Mesodermal cell (in vitro differentiated cells): ENCODE measurements at regions not wholly inside any gene's neighbourhood (a gene's known extent, or its start where the extent isn't known, plus 50 kb on each side); places are given as distances from the start of the nearest gene placed in this dataset.

Experiments used
- H3K27ac ChIP-seq: 2 replicates; pipeline ENCODE4 v1.7.0; 2013; ENCODE audit warnings: mild to moderate bottlenecking, low read depth, low read length, moderate library complexity; ENCODE audit not compliant: severe bottlenecking
- H3K36me3 ChIP-seq: 2 replicates; pipeline ENCODE4 v1.7.1; 2013; ENCODE audit warnings: mild to moderate bottlenecking, low read length, moderate library complexity; ENCODE audit not compliant: control insufficient read depth, insufficient read depth
- H3K4me1 ChIP-seq: one replicate; pipeline ENCODE4 v1.7.1; 2013; ENCODE audit warnings: mild to moderate bottlenecking, low read length; ENCODE audit not compliant: insufficient read depth, control insufficient read depth, poor library complexity, severe bottlenecking
- H3K4me3 ChIP-seq: 2 replicates; pipeline ENCODE4 v1.7.0; 2013; ENCODE audit warnings: low read length, control low read depth, mild to moderate bottlenecking; ENCODE audit not compliant: insufficient read depth, poor library complexity, severe bottlenecking; ENCODE audit errors: extremely low read depth
- H3K9me3 ChIP-seq: 2 replicates; pipeline ENCODE4 v1.7.1; 2013; ENCODE audit warnings: mild to moderate bottlenecking, low read length, moderate library complexity; ENCODE audit not compliant: control insufficient read depth
- WGBS, 2 experiments: methylation state at CpG; one replicate each; pipeline ENCODE4 v1.1.5; 2013; ENCODE audit warnings: missing lambda C conversion rate in 2 of 2; ENCODE audit not compliant: insufficient coverage in 2 of 2; 5-methylcytosine and 5-hydroxymethylcytosine counted together

- no peaks in the 10 kb centered on the region for H3K9me3 ChIP-seq
- no peak overlapping the region for H3K27ac ChIP-seq
- no peak overlapping the region for H3K4me3 ChIP-seq
- H3K36me3 ChIP-seq: no peaks in the 10 kb centered on the region
- no peaks in the 10 kb centered on the region for H3K4me1 ChIP-seq
Measured at GRCh38 chr3:102094506-102094905, 245.2 kb downstream of the NFKBIZ start.

DNA sequence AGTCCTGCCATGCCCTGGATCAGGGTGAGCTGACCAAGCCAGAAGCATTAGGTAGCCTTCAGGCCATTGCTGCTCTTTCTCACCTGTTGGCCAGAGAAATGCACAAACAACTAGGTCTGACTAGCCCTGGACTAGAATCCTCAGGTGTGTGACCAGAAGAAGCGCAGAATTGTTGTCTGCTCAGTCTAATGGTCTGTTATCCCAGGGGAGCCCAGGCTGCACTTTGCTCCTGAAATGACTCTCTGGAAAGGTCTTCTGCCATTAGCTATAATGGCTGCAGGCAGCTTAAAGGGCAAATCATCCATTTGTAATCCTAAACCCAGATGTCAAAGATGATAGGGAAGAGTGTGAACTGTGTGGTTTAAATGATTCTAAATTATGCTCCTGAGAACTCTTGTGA lies 246.1 kb downstream of the NFKBIZ start:
- no peak overlapping the region for H3K27ac ChIP-seq
- no peaks in the 10 kb centered on the region for H3K4me1 ChIP-seq
- no peak overlapping the region for H3K4me3 ChIP-seq
- 92 to 100% methylated on average over 1 of the region's 1 CpG for WGBS, 2 experiments
- no peaks in the 10 kb centered on the region for H3K36me3 ChIP-seq
- no peaks in the 10 kb centered on the region for H3K9me3 ChIP-seq

- H3K4me3 ChIP-seq: no peak overlapping the region
Measured at GRCh38 chr3:102096066-102096465, 246.8 kb downstream of the NFKBIZ start.

GRCh38 chr3:102098130-102098885 lies 249.0 kb downstream of the NFKBIZ start:
- no peak overlapping the region for H3K27ac ChIP-seq
- no peak overlapping the region for H3K4me3 ChIP-seq
- no CpG with 5 or more reads among the region's 3 CpGs for WGBS, 2 experiments
- no peaks in the 10 kb centered on the region for H3K4me1 ChIP-seq
- no peaks in the 10 kb centered on the region for H3K9me3 ChIP-seq
- no peaks in the 10 kb centered on the region for H3K36me3 ChIP-seq

More at GRCh38 chr3:102096066-102096465, 246.8 kb downstream of the NFKBIZ start:
- Histone ChIP-seq H3K36me3 (no peaks in the 10 kb centered on the region), H3K9me3 (no peaks in the 10 kb centered on the region), H3K4me1 (no peaks in the 10 kb centered on the region), H3K27ac (no peak overlapping the region)
- WGBS, 2 experiments: 100% methylated on average over 1 of the region's 2 CpGs; no CpG with 5 or more reads in 1 of the 2 experiments

GRCh38 chr3:102099913-102100312 lies 250.6 kb downstream of the NFKBIZ start:
- no peak overlapping the region for H3K4me3 ChIP-seq
- H3K27ac ChIP-seq: no peak overlapping the region
- no peaks in the 10 kb centered on the region for H3K9me3 ChIP-seq
- no peaks in the 10 kb centered on the region for H3K36me3 ChIP-seq
- no peaks in the 10 kb centered on the region for H3K4me1 ChIP-seq
- WGBS, 2 experiments: no CpG with 5 or more reads among the region's 1 CpG

- Histone ChIP-seq H3K4me1 (no peaks in the 10 kb centered on the region), H3K4me3 (no peak overlapping the region), H3K9me3 (no peaks in the 10 kb centered on the region), H3K36me3 (no peaks in the 10 kb centered on the region), H3K27ac (no peak overlapping the region)
- 73 to 83% methylated on average over 1 to 2 of the region's 3 CpGs for WGBS, 2 experiments
Measured at GRCh38 chr3:102102394-102102793, 253.1 kb downstream of the NFKBIZ start.

GRCh38 chr3:102104033-102104432 lies 254.7 kb downstream of the NFKBIZ start:
- Histone ChIP-seq H3K27ac (no peak overlapping the region), H3K4me3 (no peak overlapping the region), H3K36me3 (no peaks in the 10 kb centered on the region), H3K4me1 (no peaks in the 10 kb centered on the region), H3K9me3 (no peaks in the 10 kb centered on the region)
- WGBS, 2 experiments: 88% methylated on average over 1 of the region's 2 CpGs; no CpG with 5 or more reads in 1 of the 2 experiments

DNA sequence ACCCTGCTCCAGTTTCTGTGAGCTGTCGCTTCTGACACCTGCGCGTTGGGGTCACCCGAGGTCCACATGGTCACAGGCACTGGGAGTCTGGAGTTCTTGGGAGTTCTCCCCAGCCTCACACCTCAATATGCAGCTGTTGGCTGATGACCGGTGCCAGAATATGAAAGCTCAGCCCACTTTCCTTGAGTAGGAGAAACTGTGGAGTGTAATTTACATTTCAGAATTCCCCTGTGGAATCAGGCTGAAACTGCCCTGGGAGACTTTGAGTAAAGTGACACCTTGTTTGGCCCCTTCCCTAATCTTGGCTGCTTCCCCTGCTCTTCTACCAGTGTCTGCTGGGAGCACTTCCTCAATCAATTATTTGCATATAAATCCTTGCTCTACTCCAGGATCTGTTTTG lies 255.9 kb downstream of the NFKBIZ start:
- Histone ChIP-seq H3K9me3 (no peaks in the 10 kb centered on the region), H3K4me1 (no peaks in the 10 kb centered on the region), H3K27ac (no peak overlapping the region), H3K4me3 (no peak overlapping the region), H3K36me3 (no peaks in the 10 kb centered on the region)
- WGBS, 2 experiments: 97% methylated on average over 4 of the region's 5 CpGs; no CpG with 5 or more reads in 1 of the 2 experiments

DNA sequence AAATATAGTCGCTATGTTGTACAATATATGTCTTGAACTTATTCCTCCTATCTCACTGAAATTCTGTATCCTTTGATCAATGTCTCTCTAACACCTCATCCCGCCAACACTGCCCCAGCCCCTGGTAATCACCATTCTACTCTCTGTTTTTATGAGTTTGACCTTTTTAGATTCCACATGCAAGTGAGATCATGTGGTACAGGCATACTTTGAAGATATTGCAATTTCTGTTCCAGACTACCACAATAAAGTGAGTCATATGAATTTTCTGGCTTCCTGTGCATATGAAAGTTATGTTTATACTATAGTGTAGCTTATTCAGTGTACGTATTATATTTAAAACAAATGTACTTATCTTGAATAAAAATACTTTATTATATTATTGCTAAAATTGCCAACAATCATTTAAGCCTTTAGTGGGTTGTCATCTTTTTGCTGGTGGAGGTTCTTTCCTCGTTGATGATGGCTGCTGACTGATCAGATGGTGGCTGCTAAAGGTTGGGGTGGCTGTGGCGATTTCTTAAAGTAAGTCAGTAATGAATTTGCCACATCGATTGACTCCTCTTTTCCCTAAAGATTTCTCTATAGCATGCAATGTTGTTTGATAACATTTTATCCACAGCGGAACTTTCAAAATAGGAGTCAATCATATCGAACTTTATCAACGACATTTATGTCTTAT lies 257.2 kb downstream of the NFKBIZ start:
- H3K27ac ChIP-seq: no peak overlapping the region
- 90 to 93% methylated on average over 3 to 5 of the region's 9 CpGs for WGBS, 2 experiments

DNA sequence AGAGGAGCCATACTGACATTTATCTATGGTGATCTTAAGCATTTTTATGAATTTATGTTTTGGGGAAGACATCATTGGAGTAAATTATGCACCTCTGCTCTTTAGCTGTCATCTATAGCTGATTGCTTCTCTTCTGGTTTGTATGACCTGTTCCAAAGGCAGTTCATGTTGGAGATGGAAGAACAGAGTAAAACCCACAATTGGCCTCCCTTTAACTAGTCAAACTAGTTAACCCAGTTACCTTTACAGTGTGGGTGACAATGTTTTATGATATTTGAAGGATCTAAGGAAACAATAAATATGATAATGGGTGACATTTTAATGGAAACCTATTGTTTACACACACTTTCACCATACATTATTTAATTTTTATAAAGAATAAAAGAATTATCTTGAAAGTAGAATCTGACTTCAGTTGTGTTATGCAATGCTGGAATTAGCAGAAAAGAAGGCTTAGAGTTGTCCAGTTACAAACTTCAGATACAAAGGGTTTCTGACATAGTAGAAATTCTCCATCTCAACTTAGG lies 263.5 kb downstream of the NFKBIZ start:
- Histone ChIP-seq H3K4me1 (no peaks in the 10 kb centered on the region), H3K36me3 (no peaks in the 10 kb centered on the region), H3K9me3 (no peaks in the 10 kb centered on the region), H3K4me3 (no peak overlapping the region), H3K27ac (no peak overlapping the region)

More for the DNA sequence above, 257.2 kb downstream of the NFKBIZ start:
- Histone ChIP-seq H3K9me3 (no peaks in the 10 kb centered on the region), H3K36me3 (no peaks in the 10 kb centered on the region), H3K4me3 (no peak overlapping the region), H3K4me1 (no peaks in the 10 kb centered on the region)
